ENCODE measurements at regions not wholly inside any gene's neighbourhood (a gene's known extent, or its start where the extent isn't known, plus 50 kb on each side); places are given as distances from the start of the nearest gene placed in this dataset.

- 72 to 91% (median 88%) methylated on average over 5 of the region's 5 CpGs for WGBS, 5 donors
- no peaks in the 10 kb centered on the region for H3K27me3 ChIP-seq
- no peaks in the 10 kb centered on the region for H3K9me3 ChIP-seq
- no peaks in the 10 kb centered on the region for H3K4me1 ChIP-seq
- DNase-seq = peak in 1 of 2 donors; percentile 14
- H3K36me3 ChIP-seq = peaks cover 0 to 54% (median 50%) of the 10 kb centered on the region in 4 donors
- TF ChIP-seq POLR2A (IDR thresholded peaks at IDR 0.05) = no peak
- intact Hi-C loops (cut with DNase I; ENCODE audit: low total_unique reads) = no loop called here
- H3K27ac ChIP-seq = peak overlapping the region in 1 of 5 donors; percentile 50
- no peak overlapping the region for H3K4me3 ChIP-seq
Measured at GRCh38 chr7:66864294-66864693, 56.7 kb upstream of the TMEM248 start.

- H3K4me3 ChIP-seq = no peak overlapping the region
- no peak overlapping the region for H3K27ac ChIP-seq
- no peaks in the 10 kb centered on the region for H3K9me3 ChIP-seq
- no peak for DNase-seq
- H3K27me3 ChIP-seq = no peaks in the 10 kb centered on the region
- no peaks in the 10 kb centered on the region for H3K4me1 ChIP-seq
- intact Hi-C loops (cut with DNase I; ENCODE audit: low total_unique reads) = no loop called here
- 82 to 100% (median 97%) methylated on average over 1 of the region's 1 CpG for WGBS, 5 donors
- TF ChIP-seq POLR2A (IDR thresholded peaks at IDR 0.05) (no peak), EP300 (IDR thresholded peaks at IDR 0.05) (no peak), POLR2AphosphoS5 (IDR thresholded peaks at IDR 0.05) (no peak)
- TF ChIP-seq, protein P1, sequence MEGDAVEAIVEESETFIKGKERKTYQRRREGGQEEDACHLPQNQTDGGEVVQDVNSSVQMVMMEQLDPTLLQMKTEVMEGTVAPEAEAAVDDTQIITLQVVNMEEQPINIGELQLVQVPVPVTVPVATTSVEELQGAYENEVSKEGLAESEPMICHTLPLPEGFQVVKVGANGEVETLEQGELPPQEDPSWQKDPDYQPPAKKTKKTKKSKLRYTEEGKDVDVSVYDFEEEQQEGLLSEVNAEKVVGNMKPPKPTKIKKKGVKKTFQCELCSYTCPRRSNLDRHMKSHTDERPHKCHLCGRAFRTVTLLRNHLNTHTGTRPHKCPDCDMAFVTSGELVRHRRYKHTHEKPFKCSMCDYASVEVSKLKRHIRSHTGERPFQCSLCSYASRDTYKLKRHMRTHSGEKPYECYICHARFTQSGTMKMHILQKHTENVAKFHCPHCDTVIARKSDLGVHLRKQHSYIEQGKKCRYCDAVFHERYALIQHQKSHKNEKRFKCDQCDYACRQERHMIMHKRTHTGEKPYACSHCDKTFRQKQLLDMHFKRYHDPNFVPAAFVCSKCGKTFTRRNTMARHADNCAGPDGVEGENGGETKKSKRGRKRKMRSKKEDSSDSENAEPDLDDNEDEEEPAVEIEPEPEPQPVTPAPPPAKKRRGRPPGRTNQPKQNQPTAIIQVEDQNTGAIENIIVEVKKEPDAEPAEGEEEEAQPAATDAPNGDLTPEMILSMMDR (IDR thresholded peaks at IDR 0.05) = no peak
- peaks cover 0 to 52% (median 48%) of the 10 kb centered on the region in 4 donors for H3K36me3 ChIP-seq
Measured at GRCh38 chr7:66865290-66865864, 55.6 kb upstream of the TMEM248 start.

DNA sequence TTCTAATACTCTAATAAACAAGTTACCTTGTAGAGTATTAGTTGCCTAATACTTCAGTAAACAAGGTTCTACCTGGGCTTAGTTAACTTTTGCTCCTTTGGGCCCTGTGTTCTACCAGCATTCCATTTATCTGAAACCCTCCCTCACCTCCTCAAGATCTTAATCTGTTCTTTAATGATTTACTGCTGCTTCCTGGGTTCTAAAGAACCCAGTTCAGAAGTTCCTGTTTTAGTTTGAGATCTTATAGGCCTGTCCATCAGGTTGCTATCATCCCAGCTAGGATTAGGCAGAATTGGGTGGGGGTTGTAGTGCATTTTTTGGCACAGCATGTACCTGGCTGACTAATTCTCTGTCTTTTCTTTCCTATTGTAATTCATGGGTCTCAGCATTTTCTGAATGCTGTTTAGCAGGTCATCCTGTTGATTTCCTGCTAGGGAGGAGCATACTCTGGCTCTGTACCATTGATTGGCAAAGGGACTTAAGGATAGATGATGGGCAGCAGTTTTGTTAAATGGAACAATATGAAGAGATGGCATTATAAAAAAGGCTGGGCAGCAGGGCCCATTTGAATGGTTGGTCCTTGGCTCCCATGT, 53.7 kb upstream of the TMEM248 start:
- intact Hi-C loops (cut with DNase I; ENCODE audit: low total_unique reads) = no loop called here
- Histone ChIP-seq H3K27ac (no peak overlapping the region), H3K4me1 (no peaks in the 10 kb centered on the region), H3K36me3 (peaks cover 0 to 43% (median 38%) of the 10 kb centered on the region in 4 donors), H3K27me3 (no peaks in the 10 kb centered on the region), H3K9me3 (no peaks in the 10 kb centered on the region), H3K4me3 (no peak overlapping the region)
- no peak for DNase-seq
- TF ChIP-seq POLR2A (IDR thresholded peaks at IDR 0.05) (no peak), EP300 (IDR thresholded peaks at IDR 0.05) (no peak)

DNA sequence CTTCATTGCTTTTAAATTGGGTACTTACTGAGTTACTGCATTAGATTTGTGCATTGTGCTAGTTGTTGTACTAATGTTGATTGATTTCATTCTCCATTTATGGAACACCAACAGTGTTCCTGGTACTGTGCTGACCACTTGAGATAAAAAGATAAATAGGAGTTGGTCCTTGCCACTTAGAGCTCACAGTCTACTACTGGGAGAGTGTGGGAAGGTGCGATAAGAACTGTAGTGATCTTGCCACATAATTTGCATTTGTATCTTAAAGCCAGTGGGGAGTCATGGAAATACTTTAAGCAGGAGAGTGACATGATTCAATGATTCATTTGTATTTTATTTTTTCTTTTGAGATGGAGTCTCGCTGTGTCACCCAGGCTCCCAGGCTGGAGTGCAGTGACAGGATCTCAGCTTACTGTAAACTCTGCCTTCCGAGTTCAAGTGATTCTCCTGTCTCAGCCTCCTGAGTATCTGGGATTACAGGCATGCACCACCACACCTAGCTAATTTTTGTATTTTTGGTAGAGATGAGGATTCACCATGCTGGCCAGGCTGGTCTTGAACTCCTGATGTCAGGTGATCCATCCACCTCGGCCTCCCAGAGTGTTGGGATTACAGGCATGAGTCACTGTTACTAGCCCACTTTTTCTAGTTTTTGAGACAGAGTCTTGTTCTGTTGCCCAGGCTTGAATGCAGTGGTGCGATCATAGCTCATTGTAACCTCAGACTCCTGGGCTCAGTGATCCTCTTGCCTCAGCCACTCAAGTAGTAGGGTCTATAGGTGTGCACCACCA, 51.2 kb upstream of the TMEM248 start:
- no peak for TF ChIP-seq POLR2AphosphoS5 (IDR thresholded peaks at IDR 0.05)
- no peak for TF ChIP-seq POLR2A (IDR thresholded peaks at IDR 0.05)
- TF ChIP-seq, protein P1 (IDR thresholded peaks at IDR 0.05) = no peak
- TF ChIP-seq EP300 (IDR thresholded peaks at IDR 0.05) = no peak
- Histone ChIP-seq H3K4me3 (no peak overlapping the region), H3K9me3 (no peaks in the 10 kb centered on the region), H3K27ac (no peak overlapping the region), H3K36me3 (peaks cover 0 to 28% (median 19%) of the 10 kb centered on the region in 4 donors), H3K27me3 (no peaks in the 10 kb centered on the region), H3K4me1 (no peaks in the 10 kb centered on the region)
- 83 to 92% (median 90%) methylated on average over 5 of the region's 5 CpGs for WGBS, 5 donors
- no peak for DNase-seq
- intact Hi-C loops (cut with DNase I; ENCODE audit: low total_unique reads) = no loop called here

- TF ChIP-seq POLR2AphosphoS5 (IDR thresholded peaks at IDR 0.05) (no peak), EP300 (IDR thresholded peaks at IDR 0.05) (no peak), POLR2A (IDR thresholded peaks at IDR 0.05) (no peak)
- TF ChIP-seq, protein P1 (IDR thresholded peaks at IDR 0.05) = no peak
- WGBS, 5 donors = 68 to 81% (median 71%) methylated on average over 3 of the region's 3 CpGs
- intact Hi-C loops (cut with DNase I; ENCODE audit: low total_unique reads) = no loop called here
- no peaks in the 10 kb centered on the region for H3K4me1 ChIP-seq
- no peak for DNase-seq
- H3K27ac ChIP-seq = no peak overlapping the region
- no peaks in the 10 kb centered on the region for H3K27me3 ChIP-seq
- no peaks in the 10 kb centered on the region for H3K9me3 ChIP-seq
- H3K36me3 ChIP-seq = peaks cover 0 to 23% (median 17%) of the 10 kb centered on the region in 4 donors
- H3K4me3 ChIP-seq = no peak overlapping the region
Measured at GRCh38 chr7:66871076-66871475, 49.9 kb upstream of the TMEM248 start.
